ENCODE measurements at regions not wholly inside any gene's neighbourhood (a gene's known extent, or its start where the extent isn't known, plus 50 kb on each side); places are given as distances from the start of the nearest gene placed in this dataset.

GRCh38 chr19:30685426-30686000, 313.3 kb downstream of the ZNF536 start:
- Histone ChIP-seq H3K27me3 (ENCODE audit: insufficient read depth, low read length) (no peaks in the 10 kb centered on the region), H3K18ac (ENCODE audit: insufficient read length, low read depth, low read length) (no peak overlapping the region), H3K79me1 (ENCODE audit: insufficient read depth, low read depth, low read length, poor library complexity, severe bottlenecking) (no peaks in the 10 kb centered on the region), H3K23ac (ENCODE audit: insufficient read length, low read depth, low read length) (no peak overlapping the region), H3K4me2 (ENCODE audit: insufficient read depth, insufficient read length, low read length) (no peak overlapping the region), H2BK120ac (ENCODE audit: low read depth, low read length, poor library complexity, severe bottlenecking) (no peak overlapping the region), H3K4me1 (ENCODE audit: insufficient read depth, low read length) (no peaks in the 10 kb centered on the region; the same call in 1 of the 2 replicates), H4K91ac (ENCODE audit: insufficient read length, low read depth, low read length) (no peak overlapping the region), H2BK12ac (ENCODE audit: insufficient read length, low read depth, low read length) (no peak overlapping the region), H2AFZ (ENCODE audit: low read length) (no peak overlapping the region), H3K27ac (ENCODE audit: insufficient read length, low read depth, low read length) (no peak overlapping the region), H2BK5ac (ENCODE audit: insufficient read length, low read length) (no peak overlapping the region), H3K79me2 (ENCODE audit: insufficient read depth, low read length) (no peaks in the 10 kb centered on the region), H3K14ac (ENCODE audit: insufficient read depth, low read length) (no peak overlapping the region), H2AK5ac (ENCODE audit: insufficient read length, low read length) (no peak overlapping the region), H4K8ac (replicated peaks; ENCODE audit: insufficient read length, low read depth, low read length) (no peak overlapping the region), H4K20me1 (ENCODE audit: control insufficient read depth, insufficient read depth, insufficient read length) (no peaks in the 10 kb centered on the region), H2BK20ac (ENCODE audit: low read depth, low read length, poor library complexity, severe bottlenecking) (no peak overlapping the region), H3K9ac (ENCODE audit: extremely low read depth, insufficient read length, low read length) (no peak overlapping the region), H3K56ac (ENCODE audit: insufficient read length, low read depth, low read length) (no peak overlapping the region), H2BK15ac (ENCODE audit: low read depth, low read length) (no peak overlapping the region), H3K4ac (ENCODE audit: low read depth, low read length) (no peak overlapping the region), H3K23me2 (ENCODE audit: insufficient read length, low read depth, low read length, poor library complexity, severe bottlenecking) (no peaks in the 10 kb centered on the region), H4K5ac (ENCODE audit: insufficient read length, low read depth, low read length) (no peak overlapping the region), H3T11ph (ENCODE audit: low read length) (no peak overlapping the region), H3K9me3 (ENCODE audit: control insufficient read depth, low read depth, low read length) (no peaks in the 10 kb centered on the region)
- WGBS (ENCODE audit: extremely low coverage, insufficient read length, low lambda C conversion rate), result no CpG with 5 or more reads among the region's 13 CpGs
- no peaks in the 10 kb centered on the region for H3K9me3 Mint-ChIP-seq
- no peak for TF ChIP-seq CTCF (conservative IDR thresholded peaks at IDR 0.05)
- H3K27ac Mint-ChIP-seq, result peak overlapping the region in 1 of 3 experiments; percentile 78; a peak in 1 of 7 replicates
- no peak overlapping the region for H3K4me3 Mint-ChIP-seq
- no peak for DNase-seq
- no peaks in the 10 kb centered on the region for H3K36me3 Mint-ChIP-seq (ENCODE audit: insufficient read depth in 1 of 3, low read depth in 3 of 3)
- H3K27me3 Mint-ChIP-seq (ENCODE audit: low read depth), result no peaks in the 10 kb centered on the region
- H3K4me1 Mint-ChIP-seq, result peaks cover 23 to 25% of the 10 kb centered on the region in 2 experiments

Measured in H9 (cell line).